K562 (cell line): ENCODE measurements at regions not wholly inside any gene's neighbourhood (a gene's known extent, or its start where the extent isn't known, plus 50 kb on each side); places are given as distances from the start of the nearest gene placed in this dataset.

Experiments
- ATAC-seq: fragments of 200-7000 bp; cut with Tn5 transposase; 3 replicates; pipeline ENCODE4 v1.9.1; 2020; ENCODE audit warnings: moderate library complexity
- BruUV-seq: library from RNA; stranded (reverse); fragments of 400-500 nt; replicated peaks from 2 replicates; lab custom pipeline; 2021; lab: Mats Ljungman, UMichigan
- CTCF ChIA-PET: fragments of 300-600 bp; formaldehyde crosslinking; extraction: SDS; loops from one replicate; lab custom pipeline; 2021; ENCODE audit warnings: low intra/inter-chr PET ratio; lab: Yijun Ruan, JAX
- POLR2A ChIA-PET: fragments of 300-600, 350-650 bp; sonication (Branson Sonifier 250); formaldehyde crosslinking; extraction: SDS; loops from one replicate; lab custom pipeline; 2021; ENCODE audit warnings: antibody characterized with exemption, inconsistent platforms; lab: Yijun Ruan, JAX
- DNase-seq, 4 experiments: peaks; one replicate each; pipeline versions ENCODE4 v3.0.0 to v3.0.0-alpha.2; 2011 to 2018; ENCODE audit warnings: low spot score in 3 of 4, mixed read lengths in 3 of 4; ENCODE audit errors: extremely low read depth in 1 of 4
- FAIRE-seq: peaks from 2 replicates; lab custom pipeline; 2011; peaks lifted over from hg19 to GRCh38; lab: Jason Lieb, UNC
- H2AFZ ChIP-seq: 2 replicates; pipeline ENCODE4 v1.6.0; 2011; ENCODE audit warnings: low read depth, low read length, control low read depth, inconsistent platforms
- H3K27ac ChIP-seq: fragments of 200-600 bp; 3 replicates; pipeline ENCODE4 v1.8.0; 2011; ENCODE audit warnings: low read depth, mild to moderate bottlenecking, control low read depth, inconsistent platforms, low read length, moderate library complexity, mixed read lengths; ENCODE audit errors: extremely low read depth
- H3K27me3 ChIP-seq, 2 experiments: fragments of 300-600 bp in 1 of 2; 2 replicates in 1 of 2; 3 replicates in 1 of 2; pipeline versions ENCODE4 v1.6.0 to v1.8.0; 2011; ENCODE audit warnings: inconsistent platforms in 2 of 2, low read length in 2 of 2, mild to moderate bottlenecking in 1 of 2, mixed read lengths in 1 of 2, moderate library complexity in 1 of 2; ENCODE audit not compliant: control insufficient read depth in 2 of 2, insufficient read depth in 2 of 2
- H3K36me3 ChIP-seq: fragments of 300-600 bp; 3 replicates; pipeline ENCODE4 v1.8.0; 2011; ENCODE audit warnings: mild to moderate bottlenecking, low read length, inconsistent platforms; ENCODE audit not compliant: control insufficient read depth, insufficient read depth
- H3K4me1 ChIP-seq, 2 experiments: fragments of 200-600 bp in 1 of 2; replicated peaks in 1 of 2; 2 replicates in 1 of 2; 3 replicates in 1 of 2; pipeline versions ENCODE4 v1.5.1 to v1.8.0; 2011; ENCODE audit warnings: inconsistent platforms in 2 of 2, low read length in 2 of 2, mild to moderate bottlenecking in 1 of 2, mixed read lengths in 1 of 2, moderate library complexity in 1 of 2; ENCODE audit not compliant: control insufficient read depth in 2 of 2, insufficient read depth in 2 of 2
- H3K4me2 ChIP-seq: 2 replicates; pipeline ENCODE4 v1.6.1; 2011; ENCODE audit warnings: low read length, control low read depth, inconsistent platforms, mixed read lengths; ENCODE audit not compliant: insufficient read depth
- H3K4me3 ChIP-seq: fragments of 200-600 bp; sonication (generic), shearing (Covaris generic); 2 replicates; pipeline ENCODE4 v1.5.1; 2016; ENCODE audit warnings: control low read depth, inconsistent platforms
- H3K79me2 ChIP-seq: fragments of 200-600 bp; 3 replicates; pipeline ENCODE4 v1.8.0; 2011; ENCODE audit warnings: low read length, inconsistent platforms; ENCODE audit not compliant: control insufficient read depth, insufficient read depth
- H3K9ac ChIP-seq, 2 experiments: 2 replicates each; pipeline versions ENCODE4 v1.6.0 to v1.6.1; 2011; ENCODE audit warnings: low read depth in 2 of 2, low read length in 2 of 2, control low read depth in 1 of 2, inconsistent platforms in 1 of 2, mild to moderate bottlenecking in 1 of 2, mixed read lengths in 1 of 2; ENCODE audit not compliant: insufficient read depth in 1 of 2
- H3K9me1 ChIP-seq: one replicate; pipeline ENCODE4 v1.6.0; 2011; ENCODE audit warnings: inconsistent platforms, mild to moderate bottlenecking, low read length, moderate library complexity; ENCODE audit not compliant: control insufficient read depth, insufficient read depth
- H3K9me3 ChIP-seq: replicated peaks from 2 replicates; pipeline ENCODE4 v1.5.1; 2011; ENCODE audit warnings: low read depth, low read length, inconsistent platforms; ENCODE audit not compliant: control insufficient read depth, insufficient read depth
- H4K20me1 ChIP-seq: replicated peaks from 2 replicates; pipeline ENCODE4 v1.6.1; 2011; ENCODE audit warnings: low read length, inconsistent platforms, mixed read lengths; ENCODE audit not compliant: control insufficient read depth, insufficient read depth
- CBFA2T2 ChIP-seq: fragments of 450-650 bp; conservative IDR thresholded peaks from 2 replicates; pipeline ENCODE4 v1.6.1; 2017; ENCODE audit warnings: mild to moderate bottlenecking
- FOXJ3 ChIP-seq: sonication (generic); formaldehyde crosslinking; IDR thresholded peaks from 2 replicates; pipeline ENCODE4 v1.4.0; 2020; ENCODE audit warnings: mild to moderate bottlenecking, missing genetic modification reagents
- LEF1 ChIP-seq: fragments of 450-650 bp; IDR thresholded peaks from 2 replicates; pipeline ENCODE4 v1.6.1; 2016; ENCODE audit warnings: mild to moderate bottlenecking
- MTA2 ChIP-seq: fragments of 450-650 bp; IDR thresholded peaks from 2 replicates; pipeline ENCODE4 v1.6.1; 2016; ENCODE audit warnings: low read depth
- MYBL2 ChIP-seq, 2 experiments: fragments of 450-650 bp in 1 of 2; sonication (generic) in 1 of 2; formaldehyde crosslinking in 1 of 2; IDR thresholded peaks; 2 replicates each; pipeline versions ENCODE4 v1.6.1 to v1.8.1; 2017 to 2022; ENCODE audit warnings: borderline replicate concordance in 1 of 2, inconsistent platforms in 1 of 2, low read depth in 1 of 2, mild to moderate bottlenecking in 1 of 2, missing genetic modification reagents in 1 of 2, moderate library complexity in 1 of 2
- SAFB2 ChIP-seq: fragments of 200-400 bp; formaldehyde crosslinking; IDR thresholded peaks from 2 replicates; pipeline ENCODE4 v1.6.1; 2018; ENCODE audit warnings: borderline replicate concordance, low read length, low read depth, moderate library complexity; ENCODE audit not compliant: severe bottlenecking
- THRAP3 ChIP-seq: fragments of 450-650 bp; IDR thresholded peaks from 2 replicates; pipeline ENCODE4 v1.6.1; 2016; ENCODE audit warnings: mild to moderate bottlenecking, inconsistent platforms, borderline replicate concordance
- ZBTB7A ChIP-seq: IDR thresholded peaks from 2 replicates; pipeline ENCODE4 v1.6.1; 2011; ENCODE audit warnings: low read depth, mild to moderate bottlenecking, low read length, moderate library complexity, borderline replicate concordance; ENCODE audit not compliant: control insufficient read depth
- ZNF507 ChIP-seq: conservative IDR thresholded peaks from 2 replicates; pipeline ENCODE4 v1.6.1; 2017; ENCODE audit warnings: missing genetic modification characterization, missing compliant biosample characterization
- WGBS: fragments of 100-300 bp; shearing (Covaris generic); methylation state at CpG from one replicate; pipeline ENCODE4 v1.1.6; 2016; ENCODE audit warnings: low coverage, mixed read lengths; ENCODE audit not compliant: insufficient coverage; ENCODE audit errors: missing lambda C conversion rate; 5-methylcytosine and 5-hydroxymethylcytosine counted together
- in situ Hi-C: fragments of 300-500 bp; cut with MboI; formaldehyde crosslinking; loops from 4 replicates; pipeline ENCODE4 v1.15.0; 2018; ENCODE audit warnings: inconsistent platforms, mixed read lengths
- intact Hi-C: fragments of 100-400 bp; cut with micrococcal nuclease; formaldehyde crosslinking; loops from 2 replicates; pipeline ENCODE4 v1.14.2; 2022
- TF ChIP-seq, protein P1 (sequence below): fragments of 450-650 bp; IDR thresholded peaks from 2 replicates; pipeline ENCODE4 v1.6.1; 2016; ENCODE audit warnings: mild to moderate bottlenecking, moderate library complexity
- TF ChIP-seq, protein P2 (sequence below): sonication (generic); formaldehyde crosslinking; IDR thresholded peaks from 2 replicates; pipeline ENCODE4 v1.5.0; 2020; ENCODE audit warnings: missing genetic modification reagents

DNA sequence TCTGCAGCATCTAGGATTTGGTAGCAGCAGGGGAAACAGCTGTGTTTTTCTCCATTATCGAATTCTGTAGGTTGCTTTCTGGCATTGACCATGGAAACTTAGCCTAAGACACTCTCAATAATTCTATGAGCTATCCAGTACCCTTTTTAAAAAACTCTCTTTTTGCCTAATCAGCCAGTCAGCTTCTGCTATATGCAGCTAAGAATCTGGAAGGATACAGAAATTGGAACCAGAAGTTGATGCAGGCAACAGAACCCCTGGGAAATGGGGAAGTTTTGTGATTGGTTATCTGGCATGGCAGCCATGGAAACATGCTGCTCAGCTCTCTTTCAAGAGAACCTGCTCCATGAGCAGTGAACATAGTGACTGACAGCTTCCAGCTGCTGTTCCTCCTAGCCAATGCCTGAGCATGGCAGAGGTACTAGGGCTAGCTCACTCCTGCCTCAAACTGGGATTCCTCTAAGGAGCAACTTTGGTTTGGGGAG lies 417.6 kb upstream of the MAOA start:
- no peak overlapping the region for H2AFZ ChIP-seq
- ChIA-PET POLR2A (no interaction called here), CTCF (no interaction called here)
- H3K27ac ChIP-seq = no peak overlapping the region
- H4K20me1 ChIP-seq = no peaks in the 10 kb centered on the region
- H3K9ac ChIP-seq = no peak overlapping the region
- H3K4me3 ChIP-seq = no peak overlapping the region
- H3K9me3 ChIP-seq = no peaks in the 10 kb centered on the region
- H3K27me3 ChIP-seq = no peaks in the 10 kb centered on the region
- intact Hi-C loops = no loop called here
- H3K36me3 ChIP-seq = no peaks in the 10 kb centered on the region
- no peaks in the 10 kb centered on the region for H3K4me1 ChIP-seq
- no peak for FAIRE-seq
- no peak for DNase-seq
- in situ Hi-C loops = no loop called here
- no TSS peak for BruUV-seq
- H3K4me2 ChIP-seq = no peak overlapping the region
- H3K79me2 ChIP-seq = no peaks in the 10 kb centered on the region
- no peaks in the 10 kb centered on the region for H3K9me1 ChIP-seq
- 0% methylated on average over 1 of the region's 1 CpG for WGBS
- ATAC-seq = no peak
- TF ChIP-seq, protein P1, sequence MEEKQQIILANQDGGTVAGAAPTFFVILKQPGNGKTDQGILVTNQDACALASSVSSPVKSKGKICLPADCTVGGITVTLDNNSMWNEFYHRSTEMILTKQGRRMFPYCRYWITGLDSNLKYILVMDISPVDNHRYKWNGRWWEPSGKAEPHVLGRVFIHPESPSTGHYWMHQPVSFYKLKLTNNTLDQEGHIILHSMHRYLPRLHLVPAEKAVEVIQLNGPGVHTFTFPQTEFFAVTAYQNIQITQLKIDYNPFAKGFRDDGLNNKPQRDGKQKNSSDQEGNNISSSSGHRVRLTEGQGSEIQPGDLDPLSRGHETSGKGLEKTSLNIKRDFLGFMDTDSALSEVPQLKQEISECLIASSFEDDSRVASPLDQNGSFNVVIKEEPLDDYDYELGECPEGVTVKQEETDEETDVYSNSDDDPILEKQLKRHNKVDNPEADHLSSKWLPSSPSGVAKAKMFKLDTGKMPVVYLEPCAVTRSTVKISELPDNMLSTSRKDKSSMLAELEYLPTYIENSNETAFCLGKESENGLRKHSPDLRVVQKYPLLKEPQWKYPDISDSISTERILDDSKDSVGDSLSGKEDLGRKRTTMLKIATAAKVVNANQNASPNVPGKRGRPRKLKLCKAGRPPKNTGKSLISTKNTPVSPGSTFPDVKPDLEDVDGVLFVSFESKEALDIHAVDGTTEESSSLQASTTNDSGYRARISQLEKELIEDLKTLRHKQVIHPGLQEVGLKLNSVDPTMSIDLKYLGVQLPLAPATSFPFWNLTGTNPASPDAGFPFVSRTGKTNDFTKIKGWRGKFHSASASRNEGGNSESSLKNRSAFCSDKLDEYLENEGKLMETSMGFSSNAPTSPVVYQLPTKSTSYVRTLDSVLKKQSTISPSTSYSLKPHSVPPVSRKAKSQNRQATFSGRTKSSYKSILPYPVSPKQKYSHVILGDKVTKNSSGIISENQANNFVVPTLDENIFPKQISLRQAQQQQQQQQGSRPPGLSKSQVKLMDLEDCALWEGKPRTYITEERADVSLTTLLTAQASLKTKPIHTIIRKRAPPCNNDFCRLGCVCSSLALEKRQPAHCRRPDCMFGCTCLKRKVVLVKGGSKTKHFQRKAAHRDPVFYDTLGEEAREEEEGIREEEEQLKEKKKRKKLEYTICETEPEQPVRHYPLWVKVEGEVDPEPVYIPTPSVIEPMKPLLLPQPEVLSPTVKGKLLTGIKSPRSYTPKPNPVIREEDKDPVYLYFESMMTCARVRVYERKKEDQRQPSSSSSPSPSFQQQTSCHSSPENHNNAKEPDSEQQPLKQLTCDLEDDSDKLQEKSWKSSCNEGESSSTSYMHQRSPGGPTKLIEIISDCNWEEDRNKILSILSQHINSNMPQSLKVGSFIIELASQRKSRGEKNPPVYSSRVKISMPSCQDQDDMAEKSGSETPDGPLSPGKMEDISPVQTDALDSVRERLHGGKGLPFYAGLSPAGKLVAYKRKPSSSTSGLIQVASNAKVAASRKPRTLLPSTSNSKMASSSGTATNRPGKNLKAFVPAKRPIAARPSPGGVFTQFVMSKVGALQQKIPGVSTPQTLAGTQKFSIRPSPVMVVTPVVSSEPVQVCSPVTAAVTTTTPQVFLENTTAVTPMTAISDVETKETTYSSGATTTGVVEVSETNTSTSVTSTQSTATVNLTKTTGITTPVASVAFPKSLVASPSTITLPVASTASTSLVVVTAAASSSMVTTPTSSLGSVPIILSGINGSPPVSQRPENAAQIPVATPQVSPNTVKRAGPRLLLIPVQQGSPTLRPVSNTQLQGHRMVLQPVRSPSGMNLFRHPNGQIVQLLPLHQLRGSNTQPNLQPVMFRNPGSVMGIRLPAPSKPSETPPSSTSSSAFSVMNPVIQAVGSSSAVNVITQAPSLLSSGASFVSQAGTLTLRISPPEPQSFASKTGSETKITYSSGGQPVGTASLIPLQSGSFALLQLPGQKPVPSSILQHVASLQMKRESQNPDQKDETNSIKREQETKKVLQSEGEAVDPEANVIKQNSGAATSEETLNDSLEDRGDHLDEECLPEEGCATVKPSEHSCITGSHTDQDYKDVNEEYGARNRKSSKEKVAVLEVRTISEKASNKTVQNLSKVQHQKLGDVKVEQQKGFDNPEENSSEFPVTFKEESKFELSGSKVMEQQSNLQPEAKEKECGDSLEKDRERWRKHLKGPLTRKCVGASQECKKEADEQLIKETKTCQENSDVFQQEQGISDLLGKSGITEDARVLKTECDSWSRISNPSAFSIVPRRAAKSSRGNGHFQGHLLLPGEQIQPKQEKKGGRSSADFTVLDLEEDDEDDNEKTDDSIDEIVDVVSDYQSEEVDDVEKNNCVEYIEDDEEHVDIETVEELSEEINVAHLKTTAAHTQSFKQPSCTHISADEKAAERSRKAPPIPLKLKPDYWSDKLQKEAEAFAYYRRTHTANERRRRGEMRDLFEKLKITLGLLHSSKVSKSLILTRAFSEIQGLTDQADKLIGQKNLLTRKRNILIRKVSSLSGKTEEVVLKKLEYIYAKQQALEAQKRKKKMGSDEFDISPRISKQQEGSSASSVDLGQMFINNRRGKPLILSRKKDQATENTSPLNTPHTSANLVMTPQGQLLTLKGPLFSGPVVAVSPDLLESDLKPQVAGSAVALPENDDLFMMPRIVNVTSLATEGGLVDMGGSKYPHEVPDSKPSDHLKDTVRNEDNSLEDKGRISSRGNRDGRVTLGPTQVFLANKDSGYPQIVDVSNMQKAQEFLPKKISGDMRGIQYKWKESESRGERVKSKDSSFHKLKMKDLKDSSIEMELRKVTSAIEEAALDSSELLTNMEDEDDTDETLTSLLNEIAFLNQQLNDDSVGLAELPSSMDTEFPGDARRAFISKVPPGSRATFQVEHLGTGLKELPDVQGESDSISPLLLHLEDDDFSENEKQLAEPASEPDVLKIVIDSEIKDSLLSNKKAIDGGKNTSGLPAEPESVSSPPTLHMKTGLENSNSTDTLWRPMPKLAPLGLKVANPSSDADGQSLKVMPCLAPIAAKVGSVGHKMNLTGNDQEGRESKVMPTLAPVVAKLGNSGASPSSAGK = no peak
- TF ChIP-seq ZBTB7A (no peak), SAFB2 (no peak), FOXJ3 (CRISPR knock-in tag) (no peak), THRAP3 (no peak), LEF1 (no peak), ZNF507 (tag) (no peak), MTA2 (no peak), CBFA2T2 (no peak), MYBL2 (IDR thresholded peaks at IDR 0.05; ENCODE audit: low read depth) (no peak), MYBL2 (CRISPR knock-in tag; IDR thresholded peaks at IDR 0.05; ENCODE audit: borderline replicate concordance) (no peak)
- TF ChIP-seq, protein P2, sequence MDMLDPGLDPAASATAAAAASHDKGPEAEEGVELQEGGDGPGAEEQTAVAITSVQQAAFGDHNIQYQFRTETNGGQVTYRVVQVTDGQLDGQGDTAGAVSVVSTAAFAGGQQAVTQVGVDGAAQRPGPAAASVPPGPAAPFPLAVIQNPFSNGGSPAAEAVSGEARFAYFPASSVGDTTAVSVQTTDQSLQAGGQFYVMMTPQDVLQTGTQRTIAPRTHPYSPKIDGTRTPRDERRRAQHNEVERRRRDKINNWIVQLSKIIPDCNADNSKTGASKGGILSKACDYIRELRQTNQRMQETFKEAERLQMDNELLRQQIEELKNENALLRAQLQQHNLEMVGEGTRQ (CRISPR knock-in tag) = no peak
